Large intestine (tissue), 3 donors: ENCODE measurements at regions not wholly inside any gene's neighbourhood (a gene's known extent, or its start where the extent isn't known, plus 50 kb on each side); places are given as distances from the start of the nearest gene placed in this dataset.
A peak's percentile ranks its signal among the peaks of the same experiment; 100 is the strongest.

Experiments
- DNase-seq, 2 donors: peaks; one replicate each; pipeline versions ENCODE4 v3.0.0 to v3.0.0-alpha.2; 2013
- H3K27ac ChIP-seq: one replicate; pipeline ENCODE4 v1.5.1; 2013; ENCODE audit warnings: low read length
- H3K27me3 ChIP-seq: 2 replicates; pipeline ENCODE4 v1.6.1; 2013; ENCODE audit warnings: low read length; ENCODE audit not compliant: control insufficient read depth, insufficient read depth
- H3K36me3 ChIP-seq: 2 replicates; pipeline ENCODE4 v1.6.1; 2013; ENCODE audit warnings: low read length; ENCODE audit not compliant: control insufficient read depth, insufficient read depth
- H3K4me1 ChIP-seq: one replicate; pipeline ENCODE4 v1.6.1; 2013; ENCODE audit warnings: low read length; ENCODE audit not compliant: control insufficient read depth, insufficient read depth
- H3K4me3 ChIP-seq: one replicate; pipeline ENCODE4 v1.5.1; 2013; ENCODE audit warnings: low read length
- H3K9me3 ChIP-seq: one replicate; pipeline ENCODE4 v1.6.1; 2013; ENCODE audit warnings: mild to moderate bottlenecking, low read depth, low read length, moderate library complexity; ENCODE audit not compliant: control insufficient read depth
- WGBS: methylation state at CpG from one replicate; pipeline ENCODE4 v1.1.5; 2013; ENCODE audit warnings: low lambda C conversion rate; ENCODE audit not compliant: insufficient coverage; 5-methylcytosine and 5-hydroxymethylcytosine counted together

- Histone ChIP-seq H3K27me3 (peaks cover 73% of the 10 kb centered on the region), H3K36me3 (no peaks in the 10 kb centered on the region), H3K4me3 (no peak overlapping the region), H3K4me1 (no peaks in the 10 kb centered on the region), H3K27ac (no peak overlapping the region), H3K9me3 (peaks cover 12% of the 10 kb centered on the region)
- WGBS, result 50% methylated on average over 1 of the region's 2 CpGs
- DNase-seq, result no peak
These were observed 77.3 kb upstream of the TBCA start for GRCh38 chr5:77853353-77853907.

GRCh38 chr5:77852514-77853352 lies 76.6 kb upstream of the TBCA start:
- no peak overlapping the region for H3K27ac ChIP-seq

DNA sequence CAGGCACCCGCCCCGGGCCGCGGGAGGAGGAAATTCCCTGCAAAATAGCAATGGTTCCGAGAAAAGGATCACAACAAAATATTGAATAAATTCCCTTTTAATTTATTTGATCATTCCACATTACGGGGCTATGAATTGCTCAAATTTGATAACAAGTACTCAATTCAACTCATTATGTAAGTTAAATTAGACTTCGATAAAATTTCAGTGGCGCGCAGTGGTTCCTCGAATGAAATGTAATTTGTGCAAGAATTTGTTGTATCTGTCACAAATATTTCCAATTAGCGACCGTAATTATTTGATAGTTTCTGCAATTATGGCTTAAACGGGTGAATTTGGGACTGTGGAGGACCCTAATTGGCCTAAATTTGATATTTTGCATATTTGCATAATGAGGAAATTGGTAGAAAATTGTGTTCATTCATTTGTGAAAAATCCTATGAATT lies 76.0 kb upstream of the TBCA start:
- whole genome bisulfite sequencing, result 0% methylated on average over 2 of the region's 13 CpGs
- DNase-seq, result no peak
- Histone ChIP-seq H3K9me3 (peaks cover 12% of the 10 kb centered on the region), H3K27me3 (peaks cover 80% of the 10 kb centered on the region), H3K27ac (no peak overlapping the region), H3K4me3 (peak overlapping the region; percentile 33), H3K36me3 (no peaks in the 10 kb centered on the region), H3K4me1 (no peaks in the 10 kb centered on the region)

More at GRCh38 chr5:77852514-77853352, 76.6 kb upstream of the TBCA start:
- H3K27me3 ChIP-seq, result peaks cover 74% of the 10 kb centered on the region
- H3K4me3 ChIP-seq, result peak overlapping the region; percentile 33
- WGBS, result 40% methylated on average over 1 of the region's 28 CpGs
- peak; percentile 19 to 45 for DNase-seq
- H3K9me3 ChIP-seq, result peaks cover 12% of the 10 kb centered on the region
- H3K4me1 ChIP-seq, result no peaks in the 10 kb centered on the region
- H3K36me3 ChIP-seq, result no peaks in the 10 kb centered on the region

- H3K4me3 ChIP-seq, result peak overlapping the region; percentile 47
- H3K27me3 ChIP-seq, result peaks cover 82% of the 10 kb centered on the region
- H3K4me1 ChIP-seq, result no peaks in the 10 kb centered on the region
- WGBS, result no CpG with 5 or more reads among the region's 89 CpGs
- no peak overlapping the region for H3K27ac ChIP-seq
- no peaks in the 10 kb centered on the region for H3K36me3 ChIP-seq
- peaks cover 12% of the 10 kb centered on the region for H3K9me3 ChIP-seq
- peak in 1 of 2 donors; percentile 53 for DNase-seq
These were observed 75.3 kb upstream of the TBCA start for GRCh38 chr5:77851176-77852067.

DNA sequence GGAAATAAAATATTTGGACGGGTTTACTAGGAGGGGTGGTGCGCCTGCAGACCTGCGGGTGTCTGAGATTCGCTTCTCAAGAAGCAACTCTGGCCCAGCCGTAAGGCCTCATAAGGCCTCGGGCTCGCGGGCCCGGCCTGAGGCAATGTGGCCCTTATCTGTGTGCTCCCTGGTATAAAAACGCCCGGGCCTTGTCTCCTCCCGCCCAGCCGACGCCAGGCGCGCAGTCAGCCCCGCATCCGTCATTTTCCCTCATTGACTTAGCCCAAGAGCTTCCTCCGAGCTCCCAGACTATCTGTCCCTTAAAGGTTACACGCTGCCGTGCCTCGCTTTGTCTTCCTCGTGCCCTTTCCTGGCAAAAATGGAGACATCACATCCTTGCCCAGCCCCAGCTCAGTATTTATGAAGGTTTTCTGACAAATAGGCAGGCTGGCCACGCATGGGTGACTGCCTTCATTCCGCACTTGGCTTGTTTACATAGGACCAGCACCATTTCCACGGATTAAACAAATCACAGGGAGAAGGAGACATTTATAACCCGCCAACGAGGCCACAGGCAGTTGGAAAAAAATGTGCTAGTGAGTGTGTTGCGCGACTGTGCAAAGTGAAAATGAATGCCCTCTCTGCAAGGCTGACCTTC lies 74.5 kb upstream of the TBCA start:
- DNase-seq, result no peak
- peaks cover 84% of the 10 kb centered on the region for H3K27me3 ChIP-seq
- peaks cover 12% of the 10 kb centered on the region for H3K9me3 ChIP-seq
- no CpG with 5 or more reads among the region's 30 CpGs for WGBS
- no peaks in the 10 kb centered on the region for H3K36me3 ChIP-seq
- H3K4me3 ChIP-seq, result peak overlapping the region; percentile 47
- no peak overlapping the region for H3K27ac ChIP-seq
- H3K4me1 ChIP-seq, result no peaks in the 10 kb centered on the region

DNA sequence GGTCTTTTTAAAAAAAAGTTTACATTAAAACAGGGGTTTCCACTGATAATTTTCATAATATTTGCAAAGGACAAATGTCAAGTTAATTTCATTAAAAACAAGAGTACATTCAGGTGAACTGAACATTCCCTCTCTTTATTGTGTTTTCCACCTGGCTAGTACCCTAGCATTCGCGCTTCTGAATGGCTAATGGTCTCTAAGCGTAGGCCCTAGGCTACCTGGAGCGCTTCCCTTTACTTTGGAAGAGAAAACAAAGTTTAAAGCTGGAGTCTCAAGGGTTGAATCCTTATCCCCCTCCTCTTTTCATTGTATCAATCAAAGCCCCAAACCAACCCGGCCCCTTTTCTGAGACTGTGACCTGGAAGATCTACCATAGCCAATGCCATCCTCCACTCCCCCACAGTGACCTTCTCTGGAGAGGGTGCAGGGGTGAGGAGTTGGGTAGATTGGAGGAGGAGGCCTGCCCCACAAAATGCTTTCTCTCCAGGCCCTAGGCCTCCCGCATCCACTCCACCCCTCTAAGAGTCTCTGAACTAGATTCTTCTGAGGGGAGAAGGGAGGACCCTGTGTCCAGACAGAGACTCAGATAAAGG lies 73.3 kb upstream of the TBCA start:
- Histone ChIP-seq H3K36me3 (no peaks in the 10 kb centered on the region), H3K4me3 (no peak overlapping the region), H3K27me3 (peaks cover 91% of the 10 kb centered on the region), H3K4me1 (peaks cover 5% of the 10 kb centered on the region), H3K27ac (no peak overlapping the region), H3K9me3 (peaks cover 17% of the 10 kb centered on the region)
- no peak for DNase-seq
- no CpG with 5 or more reads among the region's 6 CpGs for WGBS

DNA sequence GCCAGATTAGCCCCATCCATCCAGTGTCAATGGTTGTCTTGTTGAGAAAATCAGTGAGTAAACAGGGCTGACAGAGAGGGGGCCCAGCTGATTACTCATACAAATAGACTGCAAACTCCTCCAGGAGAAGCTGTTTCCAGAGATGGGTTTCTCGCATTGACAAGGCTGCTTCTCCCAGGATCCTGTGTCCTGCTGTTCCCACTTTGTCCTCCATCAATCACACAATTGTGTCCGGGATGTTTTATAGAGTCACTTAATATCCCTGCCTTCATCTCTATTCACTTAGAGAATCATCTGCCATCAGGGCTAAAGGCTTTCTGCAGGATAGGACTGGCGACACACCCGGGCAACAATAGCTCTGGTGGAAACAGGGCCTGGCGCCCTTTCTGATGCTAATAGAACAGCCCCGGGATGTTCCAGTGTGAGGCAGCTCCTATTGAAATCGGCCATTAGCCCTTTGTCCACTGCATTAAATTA lies 71.7 kb upstream of the TBCA start:
- 57% methylated on average over 1 of the region's 7 CpGs for WGBS
- peaks cover 91% of the 10 kb centered on the region for H3K27me3 ChIP-seq

DNA sequence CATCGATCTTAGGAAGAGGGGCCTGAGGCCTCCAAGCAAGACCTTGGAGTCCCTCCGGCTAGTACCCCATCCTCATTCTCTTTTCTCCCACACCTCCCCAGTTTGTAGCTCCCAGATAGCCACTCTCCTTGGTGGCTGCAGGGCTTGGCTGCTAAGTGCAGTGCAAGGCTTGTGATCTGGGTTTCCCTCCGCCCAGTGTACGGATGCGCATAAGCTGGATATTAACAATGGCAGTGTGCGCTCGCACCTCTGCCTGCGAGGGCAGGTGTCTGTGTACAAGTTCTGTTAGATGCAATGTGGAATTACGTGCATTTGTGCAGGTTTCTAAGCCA lies 71.0 kb upstream of the TBCA start:
- H3K27me3 ChIP-seq, result peaks cover 85% of the 10 kb centered on the region
- no peak overlapping the region for H3K27ac ChIP-seq
- no peak for DNase-seq
- H3K9me3 ChIP-seq, result peaks cover 17% of the 10 kb centered on the region
- H3K4me3 ChIP-seq, result no peak overlapping the region
- no peaks in the 10 kb centered on the region for H3K36me3 ChIP-seq
- H3K4me1 ChIP-seq, result peaks cover 11% of the 10 kb centered on the region
- no CpG with 5 or more reads among the region's 9 CpGs for WGBS

More for the DNA sequence above, 71.7 kb upstream of the TBCA start:
- Histone ChIP-seq H3K27ac (no peak overlapping the region), H3K36me3 (no peaks in the 10 kb centered on the region), H3K9me3 (peaks cover 20% of the 10 kb centered on the region), H3K4me1 (peaks cover 11% of the 10 kb centered on the region), H3K4me3 (no peak overlapping the region)
- DNase-seq, result no peak

DNA sequence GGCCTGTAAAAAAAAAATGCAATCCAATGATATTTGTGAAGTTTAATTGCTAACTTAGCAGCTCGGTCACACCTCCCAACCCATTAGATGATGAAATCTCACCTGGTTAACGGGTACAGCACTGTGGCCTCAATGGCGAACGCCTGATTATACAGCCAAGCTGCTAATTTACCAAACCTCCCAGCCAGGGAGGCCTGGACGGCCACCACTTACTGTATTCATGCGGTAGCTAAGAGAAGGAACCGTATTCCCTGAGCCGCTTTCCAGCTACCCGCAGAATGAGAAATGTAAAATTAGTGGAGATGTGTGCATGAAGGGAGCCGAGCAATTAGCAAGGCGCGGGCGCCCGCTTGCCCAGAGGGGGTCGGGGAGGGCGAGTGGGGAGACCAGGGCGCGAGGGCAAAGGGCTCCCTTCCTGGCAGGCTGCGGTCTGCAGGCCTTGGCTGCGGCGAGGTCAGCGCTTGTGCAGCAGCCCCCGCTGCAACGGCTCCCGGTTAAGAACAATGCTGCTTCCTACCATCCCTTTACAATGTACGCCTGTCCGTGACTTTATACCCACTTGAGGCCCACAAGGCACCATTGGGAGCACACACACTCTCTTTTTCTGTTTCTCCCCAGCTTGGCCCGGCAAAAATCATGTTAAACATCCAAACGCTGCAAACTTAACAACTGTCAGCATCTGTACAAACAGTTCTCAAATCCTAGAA lies 70.4 kb upstream of the TBCA start:
- WGBS, result 20% methylated on average over 1 of the region's 29 CpGs
- H3K36me3 ChIP-seq, result no peaks in the 10 kb centered on the region
- H3K27me3 ChIP-seq, result peaks cover 85% of the 10 kb centered on the region
- H3K4me3 ChIP-seq, result no peak overlapping the region
- no peak for DNase-seq
- no peak overlapping the region for H3K27ac ChIP-seq
- H3K4me1 ChIP-seq, result peaks cover 11% of the 10 kb centered on the region
- H3K9me3 ChIP-seq, result peaks cover 16% of the 10 kb centered on the region
